ENCODE measurements at regions not wholly inside any gene's neighbourhood (a gene's known extent, or its start where the extent isn't known, plus 50 kb on each side); places are given as distances from the start of the nearest gene placed in this dataset.

- no peaks in the 10 kb centered on the region; the same call in 1 of the 2 replicates for H3K27me3 Mint-ChIP-seq (ENCODE audit: insufficient read depth)
- peak; percentile 44 for DNase-seq
- peak overlapping the region; percentile 91 for H3K27ac Mint-ChIP-seq
- H3K36me3 Mint-ChIP-seq (ENCODE audit: low read depth), result peaks cover 21% of the 10 kb centered on the region; the same call in 1 of the 2 replicates
- H3K9me3 Mint-ChIP-seq, result no peaks in the 10 kb centered on the region
- TF ChIP-seq CTCF (IDR thresholded peaks at IDR 0.05), result no peak
- H3K4me3 Mint-ChIP-seq, result peak overlapping the region; percentile 36; the same call in 1 of the 2 replicates
- peaks cover 69% of the 10 kb centered on the region for H3K4me1 Mint-ChIP-seq (ENCODE audit: low read depth)
These were observed 95.5 kb upstream of the KCNN2 start for GRCh38 chr5:114266374-114266773.

- Mint-ChIP-seq H3K27ac (peak overlapping the region; percentile 57), H3K4me1 (ENCODE audit: low read depth) (peaks cover 56% of the 10 kb centered on the region), H3K36me3 (ENCODE audit: low read depth) (peaks cover 34% of the 10 kb centered on the region), H3K27me3 (ENCODE audit: insufficient read depth) (peaks cover 2% of the 10 kb centered on the region), H3K9me3 (no peaks in the 10 kb centered on the region), H3K4me3 (no peak overlapping the region; the same call in 1 of the 2 replicates)
- peak; percentile 47 for DNase-seq
- peak; percentile 11; the same call in 1 of the 2 replicates for TF ChIP-seq CTCF (IDR thresholded peaks at IDR 0.05)
These were observed 65.7 kb upstream of the KCNN2 start for GRCh38 chr5:114296191-114296590.

GRCh38 chr5:114297915-114298314, 64.0 kb upstream of the KCNN2 start:
- no peaks in the 10 kb centered on the region for H3K9me3 Mint-ChIP-seq

GRCh38 chr5:114305402-114306207, 56.3 kb upstream of the KCNN2 start:
- no peaks in the 10 kb centered on the region for H3K9me3 Mint-ChIP-seq
- peaks cover 29% of the 10 kb centered on the region; the same call in 1 of the 2 replicates for H3K36me3 Mint-ChIP-seq (ENCODE audit: low read depth)
- no peak overlapping the region for H3K4me3 Mint-ChIP-seq
- TF ChIP-seq CTCF (IDR thresholded peaks at IDR 0.05), result peak; percentile 80
- H3K27ac Mint-ChIP-seq, result peak overlapping the region; percentile 82
- peak; percentile 80 for DNase-seq
- H3K4me1 Mint-ChIP-seq (ENCODE audit: low read depth), result peaks cover 60% of the 10 kb centered on the region
- no peaks in the 10 kb centered on the region; the same call in 1 of the 2 replicates for H3K27me3 Mint-ChIP-seq (ENCODE audit: insufficient read depth)

More at GRCh38 chr5:114297915-114298314, 64.0 kb upstream of the KCNN2 start:
- TF ChIP-seq CTCF (IDR thresholded peaks at IDR 0.05), result no peak
- peaks cover 2% of the 10 kb centered on the region for H3K27me3 Mint-ChIP-seq (ENCODE audit: insufficient read depth)
- H3K4me3 Mint-ChIP-seq, result no peak overlapping the region
- no peak overlapping the region for H3K27ac Mint-ChIP-seq
- no peak for DNase-seq
- peaks cover 36% of the 10 kb centered on the region for H3K36me3 Mint-ChIP-seq (ENCODE audit: low read depth)
- H3K4me1 Mint-ChIP-seq (ENCODE audit: low read depth), result peaks cover 67% of the 10 kb centered on the region

GRCh38 chr5:114308017-114308416, 53.9 kb upstream of the KCNN2 start:
- H3K27me3 Mint-ChIP-seq (ENCODE audit: insufficient read depth), result no peaks in the 10 kb centered on the region; the same call in 1 of the 2 replicates

More at GRCh38 chr5:114308017-114308416, 53.9 kb upstream of the KCNN2 start:
- peaks cover 23% of the 10 kb centered on the region; the same call in 1 of the 2 replicates for H3K36me3 Mint-ChIP-seq (ENCODE audit: low read depth)
- no peaks in the 10 kb centered on the region for H3K9me3 Mint-ChIP-seq
- peaks cover 61% of the 10 kb centered on the region for H3K4me1 Mint-ChIP-seq (ENCODE audit: low read depth)
- no peak overlapping the region; the same call in 1 of the 2 replicates for H3K27ac Mint-ChIP-seq
- H3K4me3 Mint-ChIP-seq, result no peak overlapping the region
- DNase-seq, result no peak
- TF ChIP-seq CTCF (IDR thresholded peaks at IDR 0.05), result no peak
